HG03558 (cell line): ENCODE measurements at regions not wholly inside any gene's neighbourhood (a gene's known extent, or its start where the extent isn't known, plus 50 kb on each side); places are given as distances from the start of the nearest gene placed in this dataset.
A peak's percentile ranks its signal among the peaks of the same experiment; 100 is the strongest.

Experiments used
- ATAC-seq: cut with Tn5 transposase; IDR thresholded peaks from one replicate; pipeline ENCODE4 v1.9.1; 2021; ENCODE audit warnings: moderate number of reproducible peaks; ENCODE audit not compliant: unreplicated experiment; ENCODE audit errors: extremely low read depth

DNA sequence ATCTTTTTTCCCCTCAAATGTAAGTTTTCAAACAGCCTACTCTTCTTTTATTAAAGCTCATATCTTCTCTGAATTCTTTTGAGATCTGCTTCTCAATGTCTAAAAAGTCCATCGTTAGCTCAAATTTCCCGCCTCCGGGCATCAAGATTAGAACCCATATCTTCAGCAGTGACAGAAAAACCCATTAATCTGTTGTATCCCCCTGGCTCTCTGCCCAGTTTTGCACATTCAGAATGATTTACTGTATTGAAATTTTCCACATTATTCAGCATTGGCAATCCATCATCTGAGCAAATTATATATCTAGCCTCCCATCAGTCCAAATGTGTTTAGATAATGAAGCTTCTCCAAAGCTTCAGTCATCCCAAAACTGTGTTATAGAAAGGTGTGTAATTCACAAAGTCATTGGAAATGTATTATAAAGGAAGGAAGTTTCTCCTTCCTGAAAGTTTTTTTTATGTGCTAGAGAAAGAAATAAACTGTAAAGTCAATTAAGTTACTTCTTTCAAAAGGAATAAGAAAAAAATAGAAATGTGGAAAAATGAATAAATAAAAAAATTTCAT is 849.9 kb downstream of the MAT2B start:
- ATAC-seq, result no peak

- no peak for ATAC-seq
These were observed 851.4 kb downstream of the MAT2B start for GRCh38 chr5:164356790-164357189.

- no peak for ATAC-seq
These were observed 852.1 kb downstream of the MAT2B start for GRCh38 chr5:164357395-164358033.

DNA sequence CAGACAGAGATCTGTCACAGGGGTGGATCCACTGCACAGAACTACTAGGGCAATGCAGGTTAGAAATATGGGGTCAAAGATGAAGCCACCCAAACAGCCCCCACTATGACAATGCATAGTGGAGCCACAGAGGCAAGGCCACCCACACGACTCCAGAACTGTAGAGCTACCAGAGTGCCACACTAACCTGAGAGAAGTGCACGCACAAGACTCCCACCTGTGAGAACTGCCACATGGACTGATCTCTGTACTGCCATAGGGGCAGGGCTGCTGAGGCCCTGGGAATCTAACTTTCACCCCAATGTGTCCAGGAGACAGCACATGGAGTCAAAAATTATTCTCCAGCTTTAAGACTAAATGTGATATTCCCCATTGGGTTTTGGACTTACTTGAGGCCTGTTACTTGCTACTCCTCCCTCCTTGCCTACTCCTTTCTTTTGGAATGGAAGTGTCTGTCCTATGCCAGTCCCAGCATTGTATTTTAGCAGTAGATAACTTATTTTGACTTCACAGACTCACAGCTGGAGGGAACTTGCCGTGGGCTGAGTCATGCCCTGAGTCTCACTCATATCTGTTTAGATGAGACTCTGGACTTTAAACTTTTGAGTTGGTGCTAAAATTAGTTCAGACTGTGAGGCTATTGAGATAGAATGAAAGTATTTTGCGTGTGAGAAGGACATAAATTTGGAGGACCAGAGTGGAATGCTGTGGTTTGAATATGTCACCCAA is 853.3 kb downstream of the MAT2B start:
- peak; percentile 34 for ATAC-seq

DNA sequence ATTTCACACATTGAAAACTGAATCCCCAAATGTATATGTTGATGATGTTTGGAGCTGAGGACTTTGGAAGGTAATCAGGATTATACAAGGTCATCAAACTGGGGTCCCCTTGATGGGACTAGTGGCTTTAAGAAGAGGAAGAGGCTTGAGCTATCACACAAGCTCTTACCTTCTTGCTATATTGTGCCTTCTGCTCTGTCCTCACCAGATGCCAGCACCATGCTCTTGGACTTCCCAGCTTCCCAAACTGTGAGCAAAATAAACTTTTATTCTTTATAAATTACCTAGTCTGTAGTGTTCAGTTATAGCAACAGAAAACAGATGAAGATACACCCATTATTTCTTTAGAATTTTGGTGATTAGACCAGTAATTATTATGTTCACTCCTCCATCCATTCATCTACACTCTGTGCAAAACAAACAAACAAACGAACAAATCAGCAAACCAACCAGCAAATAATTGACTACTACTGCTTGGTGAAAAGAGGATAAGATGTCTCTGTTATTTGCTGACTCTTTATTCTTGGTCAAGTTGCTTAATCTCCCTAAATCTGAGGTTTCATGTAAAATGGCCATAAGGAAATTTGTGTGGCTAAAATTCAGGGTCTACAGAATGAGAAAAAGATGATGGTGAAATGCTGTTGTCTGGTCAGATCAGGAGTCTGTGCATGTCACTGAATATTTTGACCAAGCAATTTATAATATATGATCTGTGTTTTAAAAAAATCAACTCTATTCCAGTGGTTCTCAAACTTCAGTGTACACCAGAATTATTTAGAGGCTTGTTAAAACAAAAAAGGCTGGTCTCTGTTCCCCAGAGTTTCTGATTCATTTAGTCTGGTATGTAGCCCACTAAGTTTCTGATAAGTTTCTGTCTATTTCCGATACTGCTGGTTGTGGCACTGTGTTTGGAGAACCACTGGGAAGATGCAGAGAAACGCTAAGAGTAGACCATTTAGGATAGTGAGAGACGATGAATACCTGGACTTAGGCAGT is 854.1 kb downstream of the MAT2B start:
- ATAC-seq, result peak; percentile 6

DNA sequence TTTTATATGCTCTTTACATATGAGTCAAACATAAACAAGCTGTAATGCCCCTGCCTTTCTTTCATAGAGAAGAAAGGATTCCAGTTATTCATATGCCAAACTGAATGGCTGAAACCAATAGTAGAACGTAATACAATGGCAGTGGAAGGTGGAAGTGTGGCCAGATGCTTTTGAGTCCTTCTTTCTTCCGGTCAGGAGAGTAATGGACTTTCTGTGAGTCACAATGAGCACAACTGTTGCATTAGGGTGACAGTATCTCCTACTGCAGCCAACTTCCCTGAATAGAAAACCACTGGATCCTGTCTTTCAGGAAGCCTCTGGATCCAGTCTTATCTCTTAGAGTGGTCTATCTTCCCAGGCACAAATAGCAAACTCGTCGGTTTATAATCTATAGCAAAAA is 855.2 kb downstream of the MAT2B start:
- no peak for ATAC-seq

DNA sequence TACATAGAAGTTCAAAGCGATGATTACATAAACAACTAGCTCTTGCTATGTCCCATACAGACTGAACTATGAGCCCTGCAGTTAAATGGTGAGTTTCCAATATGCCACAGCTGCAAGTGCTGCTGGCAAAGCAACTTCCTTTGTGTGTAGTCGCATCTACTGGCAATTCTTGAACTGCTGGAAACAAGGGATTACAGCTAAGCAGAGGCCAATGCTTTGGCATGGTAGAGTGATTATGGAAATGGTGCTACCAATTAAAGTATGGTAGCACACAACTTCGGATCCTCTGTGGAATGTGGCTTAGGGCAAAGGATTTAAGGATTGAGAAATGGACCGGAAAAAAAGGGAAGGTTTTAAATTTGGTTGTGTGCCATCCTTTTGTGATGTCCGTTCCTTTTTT is 856.6 kb downstream of the MAT2B start:
- no peak for ATAC-seq

- ATAC-seq, result no peak
These were observed 857.4 kb downstream of the MAT2B start for GRCh38 chr5:164362835-164363234.

GRCh38 chr5:164364237-164365208 is 859.1 kb downstream of the MAT2B start:
- ATAC-seq, result no peak

DNA sequence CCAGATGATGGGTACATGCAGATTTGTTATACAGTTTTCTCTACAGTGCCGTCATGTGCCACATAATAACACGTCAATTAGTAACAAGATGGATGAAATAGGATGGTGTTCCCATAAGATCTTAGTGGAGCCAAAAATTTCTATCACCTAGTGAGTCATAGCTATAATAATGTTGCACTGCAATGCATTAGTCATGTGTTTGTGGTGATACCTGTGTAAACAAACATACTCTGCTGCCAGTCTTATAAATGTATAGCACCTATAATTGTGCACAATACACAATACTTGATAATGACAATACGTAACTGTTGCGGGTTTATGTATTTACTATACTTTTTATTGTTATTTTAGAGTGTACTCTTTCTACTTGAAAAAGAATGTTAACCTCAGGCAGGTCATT is 865.4 kb downstream of the MAT2B start:
- no peak for ATAC-seq

DNA sequence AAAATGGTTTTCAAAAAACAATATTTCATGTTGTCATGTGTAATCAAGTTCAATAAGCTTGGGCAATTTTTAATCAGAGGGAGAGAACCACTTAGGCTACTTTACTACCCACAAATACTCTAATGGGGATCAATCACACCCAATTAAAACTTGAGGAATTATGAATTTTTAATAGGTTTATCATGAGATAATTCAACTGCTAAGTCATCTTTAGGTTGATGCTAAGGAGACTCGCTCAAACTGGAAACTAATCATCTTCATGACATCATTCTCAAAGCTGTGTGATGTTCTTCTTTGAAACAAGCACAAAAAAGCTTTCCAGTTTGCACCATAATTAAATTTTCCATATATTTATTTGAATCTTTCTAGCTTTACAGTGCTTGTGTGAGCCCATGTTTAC is 867.5 kb downstream of the MAT2B start:
- no peak for ATAC-seq

DNA sequence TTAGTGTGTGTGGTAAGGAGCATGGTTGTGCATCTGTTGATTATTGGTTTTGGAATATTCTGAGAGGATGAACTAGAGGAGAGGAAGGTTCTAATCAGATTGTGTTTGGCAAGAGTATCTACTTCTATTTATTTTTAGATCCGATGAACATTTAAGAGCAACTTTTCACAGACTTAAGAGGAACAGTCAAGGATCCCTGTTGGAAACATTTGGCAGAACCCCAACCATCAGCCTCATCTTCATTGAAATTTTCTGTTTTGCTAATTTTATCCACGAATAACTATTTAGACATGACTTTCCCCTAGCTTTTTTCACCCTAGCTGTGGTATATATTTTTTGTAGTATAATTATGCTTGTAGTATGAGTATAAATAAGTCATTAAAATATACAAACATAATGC is 868.5 kb downstream of the MAT2B start:
- no peak for ATAC-seq

DNA sequence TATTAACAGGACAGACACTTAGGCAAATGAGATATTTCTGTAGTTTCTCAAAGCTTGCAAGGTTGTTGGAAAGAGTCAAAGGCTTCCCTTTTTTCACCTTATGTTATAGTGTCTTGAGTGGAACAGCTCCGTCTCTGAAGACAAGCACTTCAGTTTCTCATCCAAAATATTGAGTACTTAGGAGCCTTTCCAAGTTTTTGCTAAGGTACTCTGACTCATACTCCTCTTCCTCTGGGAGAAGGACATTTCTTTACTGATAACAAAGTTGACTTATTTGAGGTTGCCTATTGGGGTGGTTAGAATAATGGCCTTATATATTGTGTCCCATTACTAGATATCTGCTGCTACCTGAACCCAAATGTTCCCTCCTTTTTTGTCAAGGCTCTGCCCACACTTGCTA is 869.6 kb downstream of the MAT2B start:
- ATAC-seq, result no peak

GRCh38 chr5:164376843-164377242 is 871.4 kb downstream of the MAT2B start:
- no peak for ATAC-seq

- ATAC-seq, result no peak
These were observed 872.3 kb downstream of the MAT2B start for GRCh38 chr5:164377746-164378145.

- no peak for ATAC-seq
These were observed 878.2 kb downstream of the MAT2B start for GRCh38 chr5:164383662-164384061.

DNA sequence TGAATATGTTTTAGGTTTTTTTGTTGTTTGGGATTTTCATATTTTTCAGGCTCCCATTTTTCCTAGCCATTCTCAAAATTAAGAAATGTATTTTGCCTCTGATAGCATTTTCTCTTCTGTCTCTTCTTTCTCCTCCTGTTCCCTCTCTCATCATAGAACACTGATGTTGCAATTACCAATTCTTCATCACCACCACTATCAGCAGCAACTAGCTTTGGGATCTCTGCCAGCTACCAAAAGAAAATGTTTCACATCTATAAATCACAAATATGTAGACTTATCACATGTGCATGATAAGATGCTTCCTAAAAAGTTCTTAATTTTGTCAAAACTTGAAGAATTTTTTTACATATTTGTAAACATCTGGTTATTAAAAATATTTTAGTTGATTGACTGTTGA is 887.1 kb downstream of the MAT2B start:
- no peak for ATAC-seq

DNA sequence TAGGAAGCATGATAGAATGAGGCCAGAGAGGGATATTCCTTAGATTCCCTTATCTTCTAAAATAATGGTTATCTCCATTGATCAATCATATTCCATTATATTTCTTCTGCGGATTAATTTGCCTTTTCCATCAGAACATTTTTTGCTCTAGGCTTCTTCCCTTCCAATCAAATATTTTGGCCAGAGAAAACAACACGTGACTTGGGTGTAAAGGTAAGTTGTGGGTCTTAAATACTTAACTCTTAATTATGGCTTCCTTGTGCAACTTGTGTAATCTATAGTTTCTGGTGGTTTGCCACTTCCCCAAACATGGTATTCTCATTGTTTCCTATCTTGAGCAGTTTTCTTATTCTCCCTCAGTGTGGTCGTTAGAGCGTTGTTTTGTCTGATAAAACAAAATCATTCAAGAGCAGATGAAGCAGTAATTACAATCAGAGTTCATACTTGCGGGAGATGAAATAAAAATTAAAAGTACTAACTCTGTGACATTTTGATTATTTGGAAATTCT is 889.3 kb downstream of the MAT2B start:
- ATAC-seq, result no peak

- no peak for ATAC-seq
These were observed 907.1 kb downstream of the MAT2B start for GRCh38 chr5:164412531-164412930.
